HepG2 (cell line): ENCODE measurements at regions not wholly inside any gene's neighbourhood (a gene's known extent, or its start where the extent isn't known, plus 50 kb on each side); places are given as distances from the start of the nearest gene placed in this dataset.
A peak's percentile ranks its signal among the peaks of the same experiment; 100 is the strongest.

Experiments
- ARID5B ChIP-seq: IDR thresholded peaks from 2 replicates; pipeline ENCODE4 v1.4.0; 2020; ENCODE audit warnings: mild to moderate bottlenecking, missing genetic modification reagents
- BRCA1 ChIP-seq: sonication (generic); formaldehyde crosslinking; IDR thresholded peaks from 2 replicates; pipeline ENCODE4 v1.4.0; 2020; ENCODE audit warnings: missing genetic modification reagents
- EEA1 ChIP-seq: sonication (generic); formaldehyde crosslinking; IDR thresholded peaks from 2 replicates; pipeline ENCODE4 v1.5.1; 2020; ENCODE audit warnings: mild to moderate bottlenecking, missing genetic modification reagents, borderline replicate concordance
- GATA4 ChIP-seq: sonication (generic); IDR thresholded peaks from 2 replicates; pipeline ENCODE4 v1.6.1; 2016; ENCODE audit warnings: antibody characterized with exemption, low read depth, borderline replicate concordance
- MED1 ChIP-seq: sonication (generic); formaldehyde crosslinking; IDR thresholded peaks from 2 replicates; pipeline ENCODE4 v1.4.0; 2020; ENCODE audit warnings: missing genetic modification reagents
- PHF8 ChIP-seq: sonication (generic); formaldehyde crosslinking; IDR thresholded peaks from 2 replicates; pipeline ENCODE4 v1.5.0; 2020; ENCODE audit warnings: missing genetic modification reagents
- ZNF652 ChIP-seq: IDR thresholded peaks from 2 replicates; pipeline ENCODE4 v1.6.1; 2016; ENCODE audit warnings: low read depth, borderline replicate concordance
- TF ChIP-seq, protein P1 (sequence below): sonication (generic); formaldehyde crosslinking; IDR thresholded peaks from 2 replicates; pipeline ENCODE4 v1.5.0; 2020; ENCODE audit warnings: mild to moderate bottlenecking, missing genetic modification reagents
- TF ChIP-seq, protein P2 (sequence below): sonication (generic); formaldehyde crosslinking; IDR thresholded peaks from 2 replicates; pipeline ENCODE4 v1.5.0; 2020; ENCODE audit warnings: mild to moderate bottlenecking, missing genetic modification reagents, moderate library complexity
- TF ChIP-seq, protein P3 (sequence below): sonication (generic); formaldehyde crosslinking; IDR thresholded peaks from 2 replicates; pipeline ENCODE4 v1.4.0; 2020; ENCODE audit warnings: missing genetic modification reagents, borderline replicate concordance
- TF ChIP-seq, protein P4 (sequence below): sonication (generic); formaldehyde crosslinking; IDR thresholded peaks from 2 replicates; pipeline ENCODE4 v1.4.0; 2020; ENCODE audit warnings: missing genetic modification reagents
- TF ChIP-seq, protein P5 (sequence below): sonication (generic); formaldehyde crosslinking; IDR thresholded peaks from 2 replicates; pipeline ENCODE4 v1.5.1; 2020; ENCODE audit warnings: mild to moderate bottlenecking, missing genetic modification reagents, moderate library complexity

GRCh38 chr13:50085063-50085462 is 69.8 kb downstream of the KCNRG start (continued):
- TF ChIP-seq, protein P1, sequence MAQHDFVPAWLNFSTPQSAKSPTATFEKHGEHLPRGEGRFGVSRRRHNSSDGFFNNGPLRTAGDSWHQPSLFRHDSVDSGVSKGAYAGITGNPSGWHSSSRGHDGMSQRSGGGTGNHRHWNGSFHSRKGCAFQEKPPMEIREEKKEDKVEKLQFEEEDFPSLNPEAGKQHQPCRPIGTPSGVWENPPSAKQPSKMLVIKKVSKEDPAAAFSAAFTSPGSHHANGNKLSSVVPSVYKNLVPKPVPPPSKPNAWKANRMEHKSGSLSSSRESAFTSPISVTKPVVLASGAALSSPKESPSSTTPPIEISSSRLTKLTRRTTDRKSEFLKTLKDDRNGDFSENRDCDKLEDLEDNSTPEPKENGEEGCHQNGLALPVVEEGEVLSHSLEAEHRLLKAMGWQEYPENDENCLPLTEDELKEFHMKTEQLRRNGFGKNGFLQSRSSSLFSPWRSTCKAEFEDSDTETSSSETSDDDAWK (CRISPR knock-in tag) = no peak
- TF ChIP-seq, protein P2, sequence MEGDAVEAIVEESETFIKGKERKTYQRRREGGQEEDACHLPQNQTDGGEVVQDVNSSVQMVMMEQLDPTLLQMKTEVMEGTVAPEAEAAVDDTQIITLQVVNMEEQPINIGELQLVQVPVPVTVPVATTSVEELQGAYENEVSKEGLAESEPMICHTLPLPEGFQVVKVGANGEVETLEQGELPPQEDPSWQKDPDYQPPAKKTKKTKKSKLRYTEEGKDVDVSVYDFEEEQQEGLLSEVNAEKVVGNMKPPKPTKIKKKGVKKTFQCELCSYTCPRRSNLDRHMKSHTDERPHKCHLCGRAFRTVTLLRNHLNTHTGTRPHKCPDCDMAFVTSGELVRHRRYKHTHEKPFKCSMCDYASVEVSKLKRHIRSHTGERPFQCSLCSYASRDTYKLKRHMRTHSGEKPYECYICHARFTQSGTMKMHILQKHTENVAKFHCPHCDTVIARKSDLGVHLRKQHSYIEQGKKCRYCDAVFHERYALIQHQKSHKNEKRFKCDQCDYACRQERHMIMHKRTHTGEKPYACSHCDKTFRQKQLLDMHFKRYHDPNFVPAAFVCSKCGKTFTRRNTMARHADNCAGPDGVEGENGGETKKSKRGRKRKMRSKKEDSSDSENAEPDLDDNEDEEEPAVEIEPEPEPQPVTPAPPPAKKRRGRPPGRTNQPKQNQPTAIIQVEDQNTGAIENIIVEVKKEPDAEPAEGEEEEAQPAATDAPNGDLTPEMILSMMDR (CRISPR knock-in tag) = peak; percentile 52
- TF ChIP-seq, protein P3, sequence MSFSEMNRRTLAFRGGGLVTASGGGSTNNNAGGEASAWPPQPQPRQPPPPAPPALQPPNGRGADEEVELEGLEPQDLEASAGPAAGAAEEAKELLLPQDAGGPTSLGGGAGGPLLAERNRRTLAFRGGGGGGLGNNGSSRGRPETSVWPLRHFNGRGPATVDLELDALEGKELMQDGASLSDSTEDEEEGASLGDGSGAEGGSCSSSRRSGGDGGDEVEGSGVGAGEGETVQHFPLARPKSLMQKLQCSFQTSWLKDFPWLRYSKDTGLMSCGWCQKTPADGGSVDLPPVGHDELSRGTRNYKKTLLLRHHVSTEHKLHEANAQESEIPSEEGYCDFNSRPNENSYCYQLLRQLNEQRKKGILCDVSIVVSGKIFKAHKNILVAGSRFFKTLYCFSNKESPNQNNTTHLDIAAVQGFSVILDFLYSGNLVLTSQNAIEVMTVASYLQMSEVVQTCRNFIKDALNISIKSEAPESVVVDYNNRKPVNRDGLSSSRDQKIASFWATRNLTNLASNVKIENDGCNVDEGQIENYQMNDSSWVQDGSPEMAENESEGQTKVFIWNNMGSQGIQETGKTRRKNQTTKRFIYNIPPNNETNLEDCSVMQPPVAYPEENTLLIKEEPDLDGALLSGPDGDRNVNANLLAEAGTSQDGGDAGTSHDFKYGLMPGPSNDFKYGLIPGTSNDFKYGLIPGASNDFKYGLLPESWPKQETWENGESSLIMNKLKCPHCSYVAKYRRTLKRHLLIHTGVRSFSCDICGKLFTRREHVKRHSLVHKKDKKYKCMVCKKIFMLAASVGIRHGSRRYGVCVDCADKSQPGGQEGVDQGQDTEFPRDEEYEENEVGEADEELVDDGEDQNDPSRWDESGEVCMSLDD = no peak
- TF ChIP-seq BRCA1 (CRISPR knock-in tag) (no peak), PHF8 (CRISPR knock-in tag) (no peak), ARID5B (CRISPR knock-in tag) (no peak), ZNF652 (CRISPR knock-in tag) (peak; percentile 88; the same call in 1 of the 2 replicates), GATA4 (no peak), MED1 (CRISPR knock-in tag) (0 out of 2 replicates have a peak, but pooled peaks have one; percentile 24), EEA1 (no peak)
- TF ChIP-seq, protein P4, sequence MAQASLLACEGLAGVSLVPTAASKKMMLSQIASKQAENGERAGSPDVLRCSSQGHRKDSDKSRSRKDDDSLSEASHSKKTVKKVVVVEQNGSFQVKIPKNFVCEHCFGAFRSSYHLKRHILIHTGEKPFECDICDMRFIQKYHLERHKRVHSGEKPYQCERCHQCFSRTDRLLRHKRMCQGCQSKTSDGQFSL (CRISPR knock-in tag) = no peak
- TF ChIP-seq, protein P5, sequence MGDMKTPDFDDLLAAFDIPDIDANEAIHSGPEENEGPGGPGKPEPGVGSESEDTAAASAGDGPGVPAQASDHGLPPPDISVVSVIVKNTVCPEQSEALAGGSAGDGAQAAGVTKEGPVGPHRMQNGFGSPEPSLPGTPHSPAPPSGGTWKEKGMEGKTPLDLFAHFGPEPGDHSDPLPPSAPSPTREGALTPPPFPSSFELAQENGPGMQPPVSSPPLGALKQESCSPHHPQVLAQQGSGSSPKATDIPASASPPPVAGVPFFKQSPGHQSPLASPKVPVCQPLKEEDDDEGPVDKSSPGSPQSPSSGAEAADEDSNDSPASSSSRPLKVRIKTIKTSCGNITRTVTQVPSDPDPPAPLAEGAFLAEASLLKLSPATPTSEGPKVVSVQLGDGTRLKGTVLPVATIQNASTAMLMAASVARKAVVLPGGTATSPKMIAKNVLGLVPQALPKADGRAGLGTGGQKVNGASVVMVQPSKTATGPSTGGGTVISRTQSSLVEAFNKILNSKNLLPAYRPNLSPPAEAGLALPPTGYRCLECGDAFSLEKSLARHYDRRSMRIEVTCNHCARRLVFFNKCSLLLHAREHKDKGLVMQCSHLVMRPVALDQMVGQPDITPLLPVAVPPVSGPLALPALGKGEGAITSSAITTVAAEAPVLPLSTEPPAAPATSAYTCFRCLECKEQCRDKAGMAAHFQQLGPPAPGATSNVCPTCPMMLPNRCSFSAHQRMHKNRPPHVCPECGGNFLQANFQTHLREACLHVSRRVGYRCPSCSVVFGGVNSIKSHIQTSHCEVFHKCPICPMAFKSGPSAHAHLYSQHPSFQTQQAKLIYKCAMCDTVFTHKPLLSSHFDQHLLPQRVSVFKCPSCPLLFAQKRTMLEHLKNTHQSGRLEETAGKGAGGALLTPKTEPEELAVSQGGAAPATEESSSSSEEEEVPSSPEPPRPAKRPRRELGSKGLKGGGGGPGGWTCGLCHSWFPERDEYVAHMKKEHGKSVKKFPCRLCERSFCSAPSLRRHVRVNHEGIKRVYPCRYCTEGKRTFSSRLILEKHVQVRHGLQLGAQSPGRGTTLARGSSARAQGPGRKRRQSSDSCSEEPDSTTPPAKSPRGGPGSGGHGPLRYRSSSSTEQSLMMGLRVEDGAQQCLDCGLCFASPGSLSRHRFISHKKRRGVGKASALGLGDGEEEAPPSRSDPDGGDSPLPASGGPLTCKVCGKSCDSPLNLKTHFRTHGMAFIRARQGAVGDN (CRISPR knock-in tag) = no peak
